ENCODE measurements at regions not wholly inside any gene's neighbourhood (a gene's known extent, or its start where the extent isn't known, plus 50 kb on each side); places are given as distances from the start of the nearest gene placed in this dataset.

GRCh38 chr4:28351102-28351501 lies 1490.5 kb downstream of the STIM2 start:
- no peak for DNase-seq (ENCODE audit: insufficient read length, low spot score, missing footprints)
- H3K4me3 ChIP-seq (ENCODE audit: insufficient read depth, low read length) = no peak overlapping the region
- no peaks in the 10 kb centered on the region for H3K27me3 ChIP-seq (ENCODE audit: insufficient read depth, low read length)
- TF ChIP-seq CTCF (IDR thresholded peaks at IDR 0.05; ENCODE audit: extremely low read depth, low read depth, low read length) = no peak
- H3K36me3 ChIP-seq (ENCODE audit: insufficient read depth, low read length) = no peaks in the 10 kb centered on the region
- no peak overlapping the region for H3K27ac ChIP-seq (ENCODE audit: low read depth, low read length)
- no peaks in the 10 kb centered on the region for H4K20me1 ChIP-seq (ENCODE audit: insufficient read depth, low read length)
- H3K4me1 ChIP-seq (ENCODE audit: insufficient read depth, low read length) = no peaks in the 10 kb centered on the region
- H2AFZ ChIP-seq (ENCODE audit: low read length) = no peak overlapping the region
- no peak overlapping the region for H3K4me2 ChIP-seq (ENCODE audit: insufficient read depth, low read length)
- no peaks in the 10 kb centered on the region for H3K79me2 ChIP-seq (ENCODE audit: insufficient read depth, low read length)
- no peaks in the 10 kb centered on the region for H3K9me3 ChIP-seq (ENCODE audit: low read depth, low read length)

- H3K4me2 ChIP-seq (ENCODE audit: insufficient read depth, low read length) = no peak overlapping the region
- H4K20me1 ChIP-seq (ENCODE audit: insufficient read depth, low read length) = no peaks in the 10 kb centered on the region
- H3K4me3 ChIP-seq (ENCODE audit: insufficient read depth, low read length) = no peak overlapping the region
- no peaks in the 10 kb centered on the region for H3K79me2 ChIP-seq (ENCODE audit: insufficient read depth, low read length)
- no peaks in the 10 kb centered on the region for H3K36me3 ChIP-seq (ENCODE audit: insufficient read depth, low read length)
- H3K9me3 ChIP-seq (ENCODE audit: low read depth, low read length) = no peaks in the 10 kb centered on the region
- H3K27ac ChIP-seq (ENCODE audit: low read depth, low read length) = no peak overlapping the region
- H3K4me1 ChIP-seq (ENCODE audit: insufficient read depth, low read length) = no peaks in the 10 kb centered on the region
- TF ChIP-seq CTCF (IDR thresholded peaks at IDR 0.05; ENCODE audit: extremely low read depth, low read depth, low read length) = no peak
- no peak overlapping the region for H2AFZ ChIP-seq (ENCODE audit: low read length)
- no peak for DNase-seq (ENCODE audit: insufficient read length, low spot score, missing footprints)
- H3K27me3 ChIP-seq (ENCODE audit: insufficient read depth, low read length) = no peaks in the 10 kb centered on the region
These were observed 1491.2 kb downstream of the STIM2 start for GRCh38 chr4:28351826-28352225.

- no peak for DNase-seq (ENCODE audit: insufficient read length, low spot score, missing footprints)
- no peak overlapping the region for H3K4me2 ChIP-seq (ENCODE audit: insufficient read depth, low read length)
- H3K27me3 ChIP-seq (ENCODE audit: insufficient read depth, low read length) = no peaks in the 10 kb centered on the region
- no peaks in the 10 kb centered on the region for H3K9me3 ChIP-seq (ENCODE audit: low read depth, low read length)
- no peak overlapping the region for H3K27ac ChIP-seq (ENCODE audit: low read depth, low read length)
- H3K4me1 ChIP-seq (ENCODE audit: insufficient read depth, low read length) = no peaks in the 10 kb centered on the region
- H4K20me1 ChIP-seq (ENCODE audit: insufficient read depth, low read length) = no peaks in the 10 kb centered on the region
- H3K4me3 ChIP-seq (ENCODE audit: insufficient read depth, low read length) = no peak overlapping the region
- no peak for TF ChIP-seq CTCF (IDR thresholded peaks at IDR 0.05; ENCODE audit: extremely low read depth, low read depth, low read length)
- H3K36me3 ChIP-seq (ENCODE audit: insufficient read depth, low read length) = no peaks in the 10 kb centered on the region
- no peaks in the 10 kb centered on the region for H3K79me2 ChIP-seq (ENCODE audit: insufficient read depth, low read length)
- no peak overlapping the region for H2AFZ ChIP-seq (ENCODE audit: low read length)
These were observed 1494.4 kb downstream of the STIM2 start for GRCh38 chr4:28354880-28355656.

- Histone ChIP-seq H2AFZ (ENCODE audit: low read length) (peak overlapping the region; percentile 45), H3K27ac (ENCODE audit: low read depth, low read length) (no peak overlapping the region), H3K4me2 (ENCODE audit: insufficient read depth, low read length) (no peak overlapping the region), H3K4me1 (ENCODE audit: insufficient read depth, low read length) (no peaks in the 10 kb centered on the region), H3K9me3 (ENCODE audit: low read depth, low read length) (no peaks in the 10 kb centered on the region), H3K4me3 (ENCODE audit: insufficient read depth, low read length) (no peak overlapping the region), H3K79me2 (ENCODE audit: insufficient read depth, low read length) (no peaks in the 10 kb centered on the region), H3K27me3 (ENCODE audit: insufficient read depth, low read length) (no peaks in the 10 kb centered on the region), H3K36me3 (ENCODE audit: insufficient read depth, low read length) (no peaks in the 10 kb centered on the region), H4K20me1 (ENCODE audit: insufficient read depth, low read length) (no peaks in the 10 kb centered on the region)
- no peak for DNase-seq (ENCODE audit: insufficient read length, low spot score, missing footprints)
- TF ChIP-seq CTCF (IDR thresholded peaks at IDR 0.05; ENCODE audit: extremely low read depth, low read depth, low read length) = peak; percentile 41
These were observed 1497.3 kb downstream of the STIM2 start for GRCh38 chr4:28357990-28358389.
